ENCODE measurements at regions not wholly inside any gene's neighbourhood (a gene's known extent, or its start where the extent isn't known, plus 50 kb on each side); places are given as distances from the start of the nearest gene placed in this dataset.

GRCh38 chr6:99165838-99166237 is 183.6 kb downstream of the FAXC start:
- H3K79me2 ChIP-seq (ENCODE audit: control insufficient read depth in 1 of 2, insufficient read depth in 2 of 2, low read length in 2 of 2) = no peaks in the 10 kb centered on the region
- H3K23ac ChIP-seq (ENCODE audit: insufficient read length) = no peak overlapping the region
- no peak for TF ChIP-seq NRF1 (IDR thresholded peaks at IDR 0.05; ENCODE audit: low read depth, low read length)
- no peak for TF ChIP-seq BACH1 (IDR thresholded peaks at IDR 0.05; ENCODE audit: low read length)
- TF ChIP-seq E2F6 (IDR thresholded peaks at IDR 0.05) = no peak
- no peak for TF ChIP-seq SUZ12 (IDR thresholded peaks at IDR 0.05; ENCODE audit: low read length)
- no peak for TF ChIP-seq ATF3 (IDR thresholded peaks at IDR 0.05; ENCODE audit: insufficient read depth, low read depth, low read length)
- TF ChIP-seq KDM5A (IDR thresholded peaks at IDR 0.05; ENCODE audit: low read length) = no peak
- no peak for TF ChIP-seq ASH2L (IDR thresholded peaks at IDR 0.05; ENCODE audit: low read length)
- TF ChIP-seq SP2 (IDR thresholded peaks at IDR 0.05; ENCODE audit: low read length) = no peak
- H3K27ac ChIP-seq (ENCODE audit: low read depth, low read length) = no peak overlapping the region
- DNase-seq (ENCODE audit: low read depth in 1 of 2, low spot score in 2 of 2) = no peak
- no peaks in the 10 kb centered on the region for H3K4me1 ChIP-seq (replicated peaks in 1 of 4; ENCODE audit: control insufficient read depth in 3 of 4, insufficient read depth in 4 of 4, low read length in 3 of 4)
- no peak overlapping the region for H4K91ac ChIP-seq (replicated peaks; ENCODE audit: insufficient read length, low read length)
- no peaks in the 10 kb centered on the region for H3K36me3 ChIP-seq (ENCODE audit: control insufficient read depth in 2 of 4, insufficient read depth in 4 of 4, low read length in 3 of 4)
- no peak overlapping the region for H3K4me2 ChIP-seq (ENCODE audit: insufficient read depth in 1 of 2, low read depth in 2 of 2, low read length in 2 of 2)
- H4K8ac ChIP-seq (ENCODE audit: extremely low read depth, insufficient read depth, low read length) = no peak overlapping the region
- H2BK15ac ChIP-seq (ENCODE audit: low read length) = no peak overlapping the region
- H3K23me2 ChIP-seq (ENCODE audit: low read depth, low read length) = no peaks in the 10 kb centered on the region
- H3K79me1 ChIP-seq (ENCODE audit: low read depth, low read length) = no peaks in the 10 kb centered on the region
- no peaks in the 10 kb centered on the region for H4K20me1 ChIP-seq (replicated peaks in 1 of 2; ENCODE audit: control insufficient read depth in 1 of 2, insufficient read depth in 2 of 2, low read length in 2 of 2)
- H3K4ac ChIP-seq (replicated peaks; ENCODE audit: insufficient read length, low read depth, low read length) = no peak overlapping the region
- no peak overlapping the region for H2BK120ac ChIP-seq (replicated peaks; ENCODE audit: low read depth, low read length)
- no peak overlapping the region for H3K9ac ChIP-seq (replicated peaks in 1 of 4; ENCODE audit: extremely low read depth in 1 of 4, low read depth in 3 of 4, low read length in 3 of 4)
- H2AFZ ChIP-seq (ENCODE audit: low read length) = no peak overlapping the region
- H3K56ac ChIP-seq (replicated peaks; ENCODE audit: insufficient read length, low read depth, low read length) = no peak overlapping the region
- no peak overlapping the region for H4K5ac ChIP-seq (ENCODE audit: insufficient read length, low read depth, low read length)
- H3K27me3 ChIP-seq (replicated peaks in 1 of 4; ENCODE audit: control insufficient read depth in 3 of 4, extremely low read depth in 1 of 4, insufficient read depth in 3 of 4, low read length in 3 of 4) = peaks cover 0 to 2% (median under 1%) of the 10 kb centered on the region in 4 experiments; a peak in 1 of 7 replicates
- H2AK5ac ChIP-seq (ENCODE audit: low read depth, low read length) = no peak overlapping the region
- POLR2A ChIA-PET (ENCODE audit: partially characterized antibody) = interaction anchor here (0.7 kb wide), 1 partner anchor 1883 kb away, joined by 3 read pairs; the partner anchor contains the start of gene MMS22L
- H3K9me3 ChIP-seq (ENCODE audit: insufficient read depth in 2 of 2, low read depth in 1 of 2, low read length in 1 of 2) = no peaks in the 10 kb centered on the region
- H2BK20ac ChIP-seq (ENCODE audit: low read length) = no peak overlapping the region
- H3K14ac ChIP-seq (ENCODE audit: insufficient read length) = no peak overlapping the region
- FAIRE-seq = no peak
- no peak overlapping the region for H2BK12ac ChIP-seq (ENCODE audit: low read depth, low read length)
- CTCF ChIA-PET (ENCODE audit: partially characterized antibody) = interaction anchor here (1.0 to 5.2 kb wide), 6 partner anchors 10 to 77 kb away, joined by 3 to 32 read pairs (median 4); no protein-coding TSS in a partner anchor
- H2BK5ac ChIP-seq (ENCODE audit: low read depth, low read length) = no peak overlapping the region
- no peak overlapping the region for H3K18ac ChIP-seq (ENCODE audit: extremely low read depth, low read length)
- no peak overlapping the region for H3K4me3 ChIP-seq (ENCODE audit: extremely low read depth in 1 of 4, insufficient read depth in 2 of 4, low read depth in 3 of 4, low read length in 4 of 4)
